ENCODE measurements at regions not wholly inside any gene's neighbourhood (a gene's known extent, or its start where the extent isn't known, plus 50 kb on each side); places are given as distances from the start of the nearest gene placed in this dataset.

DNA sequence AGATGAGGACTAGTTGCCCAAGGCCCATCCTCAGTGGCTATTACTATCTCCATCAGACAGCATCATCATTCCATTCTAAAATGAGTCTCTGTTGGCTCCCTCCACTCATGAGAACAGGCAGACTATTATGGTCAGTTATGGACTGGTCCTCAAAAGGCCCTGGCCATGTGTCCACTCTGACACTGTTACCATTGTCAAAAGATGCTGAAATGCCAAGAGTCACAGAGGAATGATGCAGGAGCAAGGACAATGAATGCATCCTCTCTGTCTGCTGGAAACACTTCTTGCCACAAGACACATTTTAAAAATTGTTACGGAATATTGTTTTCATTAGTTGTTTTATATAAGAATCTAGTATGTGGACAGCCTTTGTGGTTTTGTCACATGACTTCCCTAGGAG is 53.3 kb upstream of the STT3B start:
- Mint-ChIP-seq H3K4me1 (no peaks in the 10 kb centered on the region), H3K27me3 (peaks cover 15% of the 10 kb centered on the region), H3K27ac (no peak overlapping the region), H3K36me3 (ENCODE audit: low read depth) (no peaks in the 10 kb centered on the region), H3K4me3 (no peak overlapping the region), H3K9me3 (peaks cover 16% of the 10 kb centered on the region)
- no peak for DNase-seq
- intact Hi-C loops (cut with micrococcal nuclease): no loop called here

GRCh38 chr3:31481697-31482096 is 51.0 kb upstream of the STT3B start:
- Mint-ChIP-seq H3K4me1 (no peaks in the 10 kb centered on the region), H3K9me3 (peaks cover 16% of the 10 kb centered on the region), H3K4me3 (no peak overlapping the region), H3K27me3 (peaks cover 6% of the 10 kb centered on the region), H3K36me3 (ENCODE audit: low read depth) (no peaks in the 10 kb centered on the region), H3K27ac (no peak overlapping the region)
- DNase-seq: no peak
- intact Hi-C loops (cut with micrococcal nuclease): no loop called here

DNA sequence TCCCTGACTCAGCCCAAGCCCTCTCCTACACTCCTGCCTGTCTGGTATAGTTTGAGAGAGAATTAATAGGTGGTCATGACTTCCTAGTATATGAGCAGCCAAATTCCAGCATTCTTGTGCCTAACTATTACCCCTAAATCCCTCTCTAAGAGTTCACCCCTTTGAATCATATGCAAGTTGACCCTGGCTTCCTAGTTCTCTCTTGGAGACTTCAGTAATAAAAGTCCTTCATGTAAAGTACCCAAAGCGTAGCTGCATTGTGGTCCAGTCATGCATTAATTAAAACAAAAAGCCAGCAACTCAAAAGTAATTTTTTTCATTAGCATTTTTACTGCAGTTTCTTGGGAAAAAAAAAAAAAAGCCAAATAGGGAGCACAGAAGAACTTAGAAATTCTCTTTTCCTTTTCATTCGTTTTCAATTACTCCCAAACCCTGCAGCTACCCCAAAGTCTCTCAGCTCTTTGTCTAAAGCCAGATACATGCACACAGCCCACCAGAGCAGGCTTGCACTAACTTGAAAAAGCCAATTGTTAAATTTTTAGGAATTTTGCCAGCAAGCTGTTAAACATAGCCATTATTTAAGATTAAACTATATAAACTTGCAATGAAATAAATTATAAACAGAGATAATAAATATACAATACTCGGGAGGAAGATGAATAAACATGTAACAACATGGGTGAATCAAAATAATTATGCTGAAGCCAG is 50.1 kb upstream of the STT3B start:
- H3K4me3 Mint-ChIP-seq: no peak overlapping the region
- peaks cover 4% of the 10 kb centered on the region for H3K27me3 Mint-ChIP-seq
- intact Hi-C loops (cut with micrococcal nuclease): no loop called here
- no peak overlapping the region for H3K27ac Mint-ChIP-seq
- no peaks in the 10 kb centered on the region for H3K36me3 Mint-ChIP-seq (ENCODE audit: low read depth)
- DNase-seq: no peak
- H3K9me3 Mint-ChIP-seq: peaks cover 21% of the 10 kb centered on the region
- H3K4me1 Mint-ChIP-seq: no peaks in the 10 kb centered on the region
